Activated CD4-positive, alpha-beta memory T cell treated with anti-CD3 and anti-CD28 coated beads for 36 hours (primary cell): ENCODE measurements at regions not wholly inside any gene's neighbourhood (a gene's known extent, or its start where the extent isn't known, plus 50 kb on each side); places are given as distances from the start of the nearest gene placed in this dataset.
"Not testable (repeated sequence)": the region's sequence is repeated elsewhere in the genome, so short reads cannot be mapped to it uniquely, and the experiment has no call there.

ENCODE experiments used
- CTCF ChIA-PET: fragments of 350-600 bp; sonication (Branson Sonifier 250); formaldehyde crosslinking; loops from one replicate; lab custom pipeline; 2021; ENCODE audit warnings: antibody characterized with exemption, inconsistent platforms; lab: Charles Lee
- POLR2A ChIA-PET: fragments of 350-600 bp; sonication (Branson Sonifier 250); formaldehyde crosslinking; loops from one replicate; lab custom pipeline; 2021; ENCODE audit warnings: antibody characterized with exemption; lab: Charles Lee
- DNase-seq: peaks from one replicate; pipeline ENCODE4 v3.0.0-alpha.2; 2020
- H3K27ac Mint-ChIP-seq: one replicate; pipeline ENCODE4 v1.8.0; 2021; ENCODE audit warnings: mixed read lengths
- H3K27me3 Mint-ChIP-seq: one replicate; pipeline ENCODE4 v1.8.0; 2021; ENCODE audit warnings: mixed read lengths
- H3K36me3 Mint-ChIP-seq: one replicate; pipeline ENCODE4 v1.8.0; 2021; ENCODE audit warnings: mixed read lengths
- H3K4me1 Mint-ChIP-seq: one replicate; pipeline ENCODE4 v1.8.0; 2021; ENCODE audit warnings: low read depth, mixed read lengths
- H3K4me3 Mint-ChIP-seq: one replicate; pipeline ENCODE4 v1.8.0; 2021; ENCODE audit warnings: mild to moderate bottlenecking, mixed read lengths
- H3K9me3 Mint-ChIP-seq: one replicate; pipeline ENCODE4 v1.8.0; 2021; ENCODE audit warnings: mixed read lengths
- intact Hi-C: fragments of 100-400 bp; cut with micrococcal nuclease; formaldehyde crosslinking; loops from one replicate; pipeline ENCODE4 v1.15.1; 2023

GRCh38 chr6:167481307-167481926 is 156.5 kb downstream of the TTLL2 start:
- peaks cover 30% of the 10 kb centered on the region for H3K27me3 Mint-ChIP-seq
- H3K9me3 Mint-ChIP-seq, result no peaks in the 10 kb centered on the region
- no peak overlapping the region for H3K27ac Mint-ChIP-seq
- ChIA-PET CTCF (no interaction called here), POLR2A (no interaction called here)
- intact Hi-C loops, result loop anchor here (10.0 kb wide), 1 partner anchor 413 kb away; no protein-coding TSS in a partner anchor
- H3K36me3 Mint-ChIP-seq, result no peaks in the 10 kb centered on the region
- H3K4me1 Mint-ChIP-seq, result no peaks in the 10 kb centered on the region
- no peak for DNase-seq
- H3K4me3 Mint-ChIP-seq, result no peak overlapping the region

DNA sequence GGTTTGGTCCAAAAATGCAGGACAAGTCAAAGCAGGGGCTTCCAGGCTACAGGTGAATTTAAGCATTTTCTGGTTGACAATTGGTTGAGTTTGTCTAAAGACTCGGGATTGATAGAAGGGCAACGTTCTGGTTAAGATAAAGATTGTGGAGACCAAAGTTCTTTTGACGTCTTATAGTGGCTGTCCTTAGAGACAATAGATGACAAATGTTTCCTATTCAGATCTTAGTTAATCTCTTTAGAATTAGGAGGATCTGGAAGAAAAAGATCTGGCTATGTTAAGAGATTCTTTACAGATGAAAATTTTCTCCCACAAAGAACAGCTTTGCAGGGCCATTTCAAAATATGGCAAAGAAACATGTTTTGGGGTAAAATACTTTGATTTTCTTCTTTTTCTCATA is 157.9 kb downstream of the TTLL2 start:
- CTCF ChIA-PET, H3K36me3 Mint-ChIP-seq, POLR2A ChIA-PET, H3K4me1 Mint-ChIP-seq, H3K4me3 Mint-ChIP-seq, DNase-seq, H3K27ac Mint-ChIP-seq, H3K9me3 Mint-ChIP-seq: not testable (repeated sequence)
- H3K27me3 Mint-ChIP-seq, result peaks cover 36% of the 10 kb centered on the region
- intact Hi-C loops, result loop anchor here (10.0 kb wide), 1 partner anchor 412 kb away; no protein-coding TSS in a partner anchor

- H3K36me3 Mint-ChIP-seq, result no peaks in the 10 kb centered on the region
- H3K27me3 Mint-ChIP-seq, result peaks cover 34% of the 10 kb centered on the region
- DNase-seq, result no peak
- H3K9me3 Mint-ChIP-seq, result no peaks in the 10 kb centered on the region
- CTCF ChIA-PET, result interaction anchor here (0.9 to 1.9 kb wide), 4 partner anchors 399 to 414 kb away, joined by 3 to 6 read pairs (median 4); no protein-coding TSS in a partner anchor
- no peak overlapping the region for H3K4me3 Mint-ChIP-seq
- POLR2A ChIA-PET, result no interaction called here
- no peaks in the 10 kb centered on the region for H3K4me1 Mint-ChIP-seq
- intact Hi-C loops, result loop anchor here (10.0 kb wide), 1 partner anchor 409 kb away; no protein-coding TSS in a partner anchor
- H3K27ac Mint-ChIP-seq, result no peak overlapping the region
These were observed 160.5 kb downstream of the TTLL2 start for GRCh38 chr6:167485186-167485978.

GRCh38 chr6:167487749-167488664 is 163.1 kb downstream of the TTLL2 start:
- Mint-ChIP-seq H3K27ac (no peak overlapping the region), H3K4me3 (no peak overlapping the region), H3K36me3 (no peaks in the 10 kb centered on the region), H3K9me3 (no peaks in the 10 kb centered on the region), H3K27me3 (peaks cover 25% of the 10 kb centered on the region), H3K4me1 (no peaks in the 10 kb centered on the region)
- POLR2A ChIA-PET, result no interaction called here
- intact Hi-C loops, result loop anchor here (10.0 kb wide), 1 partner anchor 407 kb away; no protein-coding TSS in a partner anchor
- CTCF ChIA-PET, result no interaction called here
- DNase-seq, result no peak

DNA sequence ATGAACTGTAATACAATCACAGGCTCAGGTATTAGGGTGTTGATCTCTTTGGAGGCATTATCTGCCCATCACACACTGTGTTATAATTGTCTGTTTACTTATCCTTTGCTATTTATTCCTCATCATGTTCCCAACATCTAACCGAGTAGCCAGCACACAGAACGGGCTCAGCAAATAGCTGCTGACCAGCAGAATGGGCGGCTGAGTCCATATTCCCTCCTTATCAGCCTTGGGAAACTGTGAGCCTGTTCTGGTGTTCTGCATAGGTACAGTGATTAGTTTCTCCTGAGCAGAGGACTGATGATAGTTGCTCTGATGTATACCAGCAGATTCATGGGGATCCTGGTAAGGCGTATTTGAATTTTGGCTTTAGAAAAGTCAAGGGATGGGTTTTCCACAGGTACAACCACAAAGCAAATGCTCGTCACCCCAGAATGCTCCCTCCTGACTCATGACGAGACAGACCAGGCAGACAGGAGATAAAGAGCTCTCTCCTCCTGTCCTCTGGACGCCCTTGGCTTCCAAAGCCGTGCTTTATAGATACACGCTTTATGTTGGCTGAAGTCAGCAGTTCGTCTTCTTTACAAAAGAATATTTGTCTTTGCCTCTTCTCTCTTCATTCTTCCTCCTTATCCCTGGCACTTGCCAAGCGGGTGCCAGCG is 166.7 kb downstream of the TTLL2 start:
- DNase-seq, result no peak
- Mint-ChIP-seq H3K27me3 (peaks cover 21% of the 10 kb centered on the region), H3K9me3 (no peaks in the 10 kb centered on the region), H3K27ac (no peak overlapping the region), H3K36me3 (no peaks in the 10 kb centered on the region), H3K4me1 (no peaks in the 10 kb centered on the region), H3K4me3 (no peak overlapping the region)
- ChIA-PET POLR2A (no interaction called here), CTCF (no interaction called here)
- intact Hi-C loops, result no loop called here

GRCh38 chr6:167492100-167492449 is 167.2 kb downstream of the TTLL2 start:
- CTCF ChIA-PET, result no interaction called here
- H3K4me1 Mint-ChIP-seq, result no peaks in the 10 kb centered on the region
- no peaks in the 10 kb centered on the region for H3K36me3 Mint-ChIP-seq
- DNase-seq, result no peak
- H3K27me3 Mint-ChIP-seq, result peaks cover 18% of the 10 kb centered on the region
- intact Hi-C loops, result no loop called here
- no peaks in the 10 kb centered on the region for H3K9me3 Mint-ChIP-seq
- POLR2A ChIA-PET, result no interaction called here
- no peak overlapping the region for H3K4me3 Mint-ChIP-seq
- no peak overlapping the region for H3K27ac Mint-ChIP-seq

GRCh38 chr6:167493310-167493709 is 168.4 kb downstream of the TTLL2 start:
- ChIA-PET POLR2A (no interaction called here), CTCF (no interaction called here)
- Mint-ChIP-seq H3K9me3 (no peaks in the 10 kb centered on the region), H3K27me3 (peaks cover 10% of the 10 kb centered on the region), H3K27ac (no peak overlapping the region), H3K36me3 (no peaks in the 10 kb centered on the region), H3K4me3 (no peak overlapping the region), H3K4me1 (no peaks in the 10 kb centered on the region)
- intact Hi-C loops, result no loop called here
- no peak for DNase-seq

GRCh38 chr6:167493976-167494697 is 169.3 kb downstream of the TTLL2 start:
- Mint-ChIP-seq H3K4me1 (no peaks in the 10 kb centered on the region), H3K36me3 (no peaks in the 10 kb centered on the region), H3K27me3 (peaks cover 7% of the 10 kb centered on the region), H3K27ac (no peak overlapping the region), H3K9me3 (no peaks in the 10 kb centered on the region), H3K4me3 (no peak overlapping the region)
- ChIA-PET CTCF (no interaction called here), POLR2A (no interaction called here)
- intact Hi-C loops, result no loop called here
- no peak for DNase-seq

DNA sequence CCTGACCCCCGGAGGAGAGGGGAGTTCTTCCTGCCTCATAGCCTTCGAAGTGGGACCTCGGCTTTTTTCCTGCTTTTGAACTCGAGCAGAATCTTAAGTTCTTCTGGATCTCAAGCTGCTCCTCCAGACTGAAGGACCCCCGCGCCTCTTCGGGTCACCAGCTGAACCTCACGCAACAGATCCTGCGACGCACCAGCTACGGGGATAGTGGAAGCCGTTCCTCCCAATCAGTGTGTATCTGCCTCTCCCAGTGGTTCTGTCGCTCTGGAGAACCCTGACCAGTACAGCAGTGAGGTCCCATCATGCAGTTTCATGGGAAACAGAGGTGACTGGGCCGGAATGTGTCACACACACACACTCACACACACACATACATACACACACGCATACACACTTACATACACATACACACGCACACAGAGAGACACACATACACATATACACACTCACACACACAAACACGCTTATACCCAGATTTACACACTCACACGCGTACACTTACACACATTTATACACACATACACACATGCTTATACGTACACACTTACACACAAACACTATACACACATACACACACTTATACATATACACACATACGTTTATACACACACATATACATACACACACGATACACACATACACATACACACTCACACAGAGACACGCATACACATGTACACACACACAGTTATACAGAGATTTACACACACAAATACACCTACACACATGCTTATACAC is 170.0 kb downstream of the TTLL2 start:
- DNase-seq, result no peak
- H3K27me3 Mint-ChIP-seq, result peaks cover 7% of the 10 kb centered on the region
- no peak overlapping the region for H3K27ac Mint-ChIP-seq
- CTCF ChIA-PET, result no interaction called here
- POLR2A ChIA-PET, result no interaction called here
- H3K4me1 Mint-ChIP-seq, result no peaks in the 10 kb centered on the region
- H3K4me3 Mint-ChIP-seq, result no peak overlapping the region
- intact Hi-C loops, result no loop called here
- no peaks in the 10 kb centered on the region for H3K9me3 Mint-ChIP-seq
- no peaks in the 10 kb centered on the region for H3K36me3 Mint-ChIP-seq

DNA sequence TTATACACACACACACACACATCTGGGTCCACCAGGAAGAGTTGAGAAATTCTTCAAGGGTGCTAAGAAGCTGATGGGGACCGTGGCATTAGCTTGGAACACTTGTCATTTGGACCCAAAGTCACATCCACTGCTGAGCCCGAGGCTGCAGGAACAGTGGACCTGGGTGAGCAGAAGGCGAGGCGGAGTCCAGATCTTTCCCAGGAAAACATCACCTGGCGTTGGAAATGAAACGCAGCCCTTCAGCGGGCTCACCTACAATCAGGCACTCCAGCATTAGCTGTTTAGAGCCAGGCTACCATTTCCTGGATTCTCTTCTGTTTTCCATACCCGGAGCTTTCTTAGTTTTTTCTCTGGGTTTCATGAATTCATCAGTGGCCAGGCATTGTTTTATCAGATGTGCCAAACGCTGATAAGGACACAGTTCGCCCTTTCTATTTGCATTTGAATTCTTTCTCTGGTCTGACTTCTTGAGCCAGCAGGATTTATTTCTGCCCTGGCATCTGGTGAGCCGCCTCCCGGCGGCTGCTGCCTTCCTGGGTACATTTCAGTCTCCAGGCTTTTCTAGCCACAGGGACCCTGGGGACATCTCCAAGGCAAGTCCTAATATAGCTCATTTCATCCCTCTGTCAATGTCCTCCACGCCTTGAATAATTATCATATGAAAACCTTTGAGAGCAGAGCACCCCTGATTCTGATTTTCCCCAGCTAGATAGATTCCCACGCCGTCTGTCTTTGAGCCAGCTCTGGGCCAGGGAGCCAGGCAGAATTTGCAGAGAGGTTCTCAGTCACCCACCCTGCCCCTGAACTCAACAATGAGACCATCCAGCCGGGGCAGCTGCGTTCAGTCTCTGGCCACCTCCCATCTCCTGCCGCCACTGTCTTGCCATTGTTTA is 170.9 kb downstream of the TTLL2 start:
- CTCF ChIA-PET, result no interaction called here
- H3K4me3 Mint-ChIP-seq, result no peak overlapping the region

More for the DNA sequence above, 170.9 kb downstream of the TTLL2 start:
- POLR2A ChIA-PET, result no interaction called here
- Mint-ChIP-seq H3K27ac (no peak overlapping the region), H3K36me3 (no peaks in the 10 kb centered on the region), H3K4me1 (no peaks in the 10 kb centered on the region), H3K27me3 (peaks cover 7% of the 10 kb centered on the region), H3K9me3 (no peaks in the 10 kb centered on the region)
- intact Hi-C loops, result no loop called here
- no peak for DNase-seq
